Colon (tissue), 2 donors: ENCODE measurements at regions not wholly inside any gene's neighbourhood (a gene's known extent, or its start where the extent isn't known, plus 50 kb on each side); places are given as distances from the start of the nearest gene placed in this dataset.

ENCODE experiments used
- FAIRE-seq: peaks from 2 replicates; lab custom pipeline; 2012; peaks lifted over from hg19 to GRCh38; lab: Jason Lieb, UNC
- donor health status: control.
- donor health status: control.

- no peak for FAIRE-seq
These were observed 138.5 kb upstream of the NCAM1 start for GRCh38 chr11:112822478-112823274.

GRCh38 chr11:112826026-112826425 is 135.2 kb upstream of the NCAM1 start:
- FAIRE-seq: no peak

- FAIRE-seq: no peak
These were observed 134.4 kb upstream of the NCAM1 start for GRCh38 chr11:112826788-112827187.

- FAIRE-seq: no peak
These were observed 132.8 kb upstream of the NCAM1 start for GRCh38 chr11:112828421-112828820.

- FAIRE-seq: no peak
These were observed 131.1 kb upstream of the NCAM1 start for GRCh38 chr11:112829971-112830654.

- no peak for FAIRE-seq
These were observed 130.2 kb upstream of the NCAM1 start for GRCh38 chr11:112831041-112831440.

GRCh38 chr11:112831969-112832766 is 129.1 kb upstream of the NCAM1 start:
- no peak for FAIRE-seq

- FAIRE-seq: no peak
These were observed 126.9 kb upstream of the NCAM1 start for GRCh38 chr11:112834277-112834755.

GRCh38 chr11:112835591-112836255 is 125.5 kb upstream of the NCAM1 start:
- no peak for FAIRE-seq

GRCh38 chr11:112836256-112836602 is 125.0 kb upstream of the NCAM1 start:
- FAIRE-seq: no peak

GRCh38 chr11:112837162-112837826 is 123.9 kb upstream of the NCAM1 start:
- FAIRE-seq: no peak

- no peak for FAIRE-seq
These were observed 122.2 kb upstream of the NCAM1 start for GRCh38 chr11:112839051-112839450.

- FAIRE-seq: no peak
These were observed 119.5 kb upstream of the NCAM1 start for GRCh38 chr11:112841729-112842128.

- no peak for FAIRE-seq
These were observed 119.1 kb upstream of the NCAM1 start for GRCh38 chr11:112842151-112842550.

- FAIRE-seq: no peak
These were observed 116.7 kb upstream of the NCAM1 start for GRCh38 chr11:112844517-112844916.

GRCh38 chr11:112847568-112847967 is 113.7 kb upstream of the NCAM1 start:
- FAIRE-seq: no peak

GRCh38 chr11:112852143-112852866 is 108.9 kb upstream of the NCAM1 start:
- no peak for FAIRE-seq

- FAIRE-seq: no peak
These were observed 105.1 kb upstream of the NCAM1 start for GRCh38 chr11:112856133-112856532.

- FAIRE-seq: no peak
These were observed 104.6 kb upstream of the NCAM1 start for GRCh38 chr11:112856591-112856990.

GRCh38 chr11:112858289-112859023 is 102.8 kb upstream of the NCAM1 start:
- FAIRE-seq: no peak
